ENCODE measurements at regions not wholly inside any gene's neighbourhood (a gene's known extent, or its start where the extent isn't known, plus 50 kb on each side); places are given as distances from the start of the nearest gene placed in this dataset.

DNA sequence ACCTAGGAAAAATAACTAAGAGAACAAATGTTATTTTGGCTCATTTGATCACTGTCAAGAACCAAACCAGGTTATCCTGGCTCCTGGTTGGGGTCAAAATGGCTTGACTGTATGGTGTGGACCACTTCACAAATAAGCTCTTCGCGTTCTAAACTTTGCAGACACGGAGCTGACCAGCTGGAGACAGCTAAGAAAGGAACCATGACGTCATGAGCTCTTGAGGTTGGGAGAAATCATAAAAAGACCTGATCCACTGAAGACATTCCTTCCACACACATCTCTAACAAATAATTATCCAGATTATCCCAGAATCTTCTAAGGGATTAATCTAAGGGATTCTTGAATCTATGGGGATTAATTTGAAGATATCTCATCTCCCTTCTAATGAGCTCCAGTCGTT, 321.5 kb upstream of the IGF1R start:
- no peak for TF ChIP-seq EZH2 (IDR thresholded peaks at IDR 0.05; ENCODE audit: insufficient read depth, poor library complexity, severe bottlenecking)
- no peak for TF ChIP-seq EZH2phosphoT487 (IDR thresholded peaks at IDR 0.05; ENCODE audit: insufficient read depth, low read depth)
